Nephron (organoid): ENCODE measurements at regions not wholly inside any gene's neighbourhood (a gene's known extent, or its start where the extent isn't known, plus 50 kb on each side); places are given as distances from the start of the nearest gene placed in this dataset.
"Not testable (repeated sequence)": the region's sequence is repeated elsewhere in the genome, so short reads cannot be mapped to it uniquely, and the experiment has no call there.

Experiments used
- H3K27ac Mint-ChIP-seq, 3 experiments: 2 replicates each; pipeline ENCODE4 v1.8.0; 2020; ENCODE audit warnings: mixed read lengths in 3 of 3, mild to moderate bottlenecking in 2 of 3, moderate library complexity in 1 of 3
- H3K27me3 Mint-ChIP-seq: 2 replicates; pipeline ENCODE4 v1.8.0; 2021; ENCODE audit warnings: low read depth, mild to moderate bottlenecking, moderate library complexity, mixed read lengths
- H3K36me3 Mint-ChIP-seq: 2 replicates; pipeline ENCODE4 v1.8.0; 2020; ENCODE audit warnings: low read depth, mixed read lengths
- H3K4me1 Mint-ChIP-seq: 2 replicates; pipeline ENCODE4 v1.8.0; 2020; ENCODE audit warnings: mixed read lengths
- H3K4me3 Mint-ChIP-seq, 3 experiments: 2 replicates each; pipeline ENCODE4 v1.8.0; 2020; ENCODE audit warnings: mild to moderate bottlenecking in 3 of 3, mixed read lengths in 3 of 3, moderate library complexity in 2 of 3
- H3K9me3 Mint-ChIP-seq: 2 replicates; pipeline ENCODE4 v1.8.0; 2020; ENCODE audit warnings: mixed read lengths
- CTCF ChIP-seq, 3 experiments: fragments of 200-600 bp; sonication (generic); IDR thresholded peaks; one replicate each; pipeline ENCODE4 v1.5.0; 2021; ENCODE audit warnings: antibody characterized with exemption in 3 of 3; ENCODE audit not compliant: unreplicated experiment in 3 of 3

DNA sequence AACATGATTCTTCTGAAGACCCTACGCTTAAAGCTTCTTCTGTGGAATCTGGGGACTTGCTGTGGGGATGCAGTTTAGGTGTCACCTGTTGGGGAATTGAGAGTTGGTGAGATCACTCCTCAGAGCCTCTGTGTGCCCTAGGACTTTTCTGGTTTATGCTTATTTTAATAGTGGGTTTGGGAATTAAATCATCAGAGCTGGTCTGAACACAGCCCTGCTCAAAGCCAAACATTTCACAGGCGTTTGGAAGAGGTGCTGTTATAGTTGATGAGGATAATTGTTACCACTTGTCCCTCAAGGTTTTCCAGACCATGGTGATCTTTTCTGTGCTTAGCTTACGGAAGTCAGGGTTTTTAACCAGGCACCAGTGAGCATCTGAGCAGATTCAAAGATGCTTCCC lies 106.1 kb downstream of the EBLN1 start:
- H3K4me1 Mint-ChIP-seq: no peaks in the 10 kb centered on the region
- H3K27me3 Mint-ChIP-seq: peaks cover 11% of the 10 kb centered on the region
- H3K4me3 Mint-ChIP-seq: no peak overlapping the region
- H3K9me3 Mint-ChIP-seq: no peaks in the 10 kb centered on the region
- no peak overlapping the region for H3K27ac Mint-ChIP-seq
- H3K36me3 Mint-ChIP-seq: no peaks in the 10 kb centered on the region
- no peak for TF ChIP-seq CTCF (IDR thresholded peaks at IDR 0.05; ENCODE audit: unreplicated experiment in 3 of 3)

- H3K36me3 Mint-ChIP-seq: no peaks in the 10 kb centered on the region
Measured at GRCh38 chr10:22111260-22111659, 106.6 kb downstream of the EBLN1 start.

GRCh38 chr10:22110761-22111160 lies 107.1 kb downstream of the EBLN1 start:
- Mint-ChIP-seq H3K4me1 (no peaks in the 10 kb centered on the region), H3K9me3 (no peaks in the 10 kb centered on the region), H3K27ac (no peak overlapping the region), H3K27me3 (peaks cover 11% of the 10 kb centered on the region), H3K36me3 (no peaks in the 10 kb centered on the region), H3K4me3 (no peak overlapping the region)
- TF ChIP-seq CTCF (IDR thresholded peaks at IDR 0.05; ENCODE audit: unreplicated experiment in 3 of 3): no peak

More at GRCh38 chr10:22111260-22111659, 106.6 kb downstream of the EBLN1 start:
- Mint-ChIP-seq H3K9me3 (no peaks in the 10 kb centered on the region), H3K4me3 (no peak overlapping the region), H3K4me1 (no peaks in the 10 kb centered on the region), H3K27ac (no peak overlapping the region), H3K27me3 (peaks cover 11% of the 10 kb centered on the region)
- no peak for TF ChIP-seq CTCF (IDR thresholded peaks at IDR 0.05; ENCODE audit: unreplicated experiment in 3 of 3)

GRCh38 chr10:22105270-22105669 lies 101.7 kb upstream of the DNAJC1 start:
- H3K27ac Mint-ChIP-seq: no peak overlapping the region
- no peaks in the 10 kb centered on the region for H3K4me1 Mint-ChIP-seq
- no peak overlapping the region for H3K4me3 Mint-ChIP-seq
- H3K9me3 Mint-ChIP-seq: peaks cover 4% of the 10 kb centered on the region
- TF ChIP-seq CTCF (IDR thresholded peaks at IDR 0.05; ENCODE audit: unreplicated experiment in 3 of 3): no peak
- no peaks in the 10 kb centered on the region for H3K36me3 Mint-ChIP-seq
- peaks cover 4% of the 10 kb centered on the region for H3K27me3 Mint-ChIP-seq

GRCh38 chr10:22103701-22104470 lies 100.4 kb upstream of the DNAJC1 start:
- no peaks in the 10 kb centered on the region for H3K27me3 Mint-ChIP-seq
- H3K4me1 Mint-ChIP-seq: no peaks in the 10 kb centered on the region
- peak in 2 of 3 experiments; percentile 21 to 22 for TF ChIP-seq CTCF (IDR thresholded peaks at IDR 0.05; ENCODE audit: unreplicated experiment in 3 of 3)
- H3K4me3 Mint-ChIP-seq: no peak overlapping the region
- peaks cover 4% of the 10 kb centered on the region for H3K9me3 Mint-ChIP-seq
- no peaks in the 10 kb centered on the region for H3K36me3 Mint-ChIP-seq
- H3K27ac Mint-ChIP-seq: no peak overlapping the region

- no peak for TF ChIP-seq CTCF (IDR thresholded peaks at IDR 0.05; ENCODE audit: unreplicated experiment in 3 of 3)
- H3K27ac Mint-ChIP-seq: no peak overlapping the region
Measured at GRCh38 chr10:22097696-22098095, 94.2 kb upstream of the DNAJC1 start.

GRCh38 chr10:22091260-22091659 lies 87.7 kb upstream of the DNAJC1 start:
- H3K27me3 Mint-ChIP-seq, H3K27ac Mint-ChIP-seq, H3K36me3 Mint-ChIP-seq, H3K4me3 Mint-ChIP-seq: not testable (repeated sequence)
- peaks cover 28% of the 10 kb centered on the region for H3K9me3 Mint-ChIP-seq
- peaks cover 13% of the 10 kb centered on the region for H3K4me1 Mint-ChIP-seq

More at GRCh38 chr10:22097696-22098095, 94.2 kb upstream of the DNAJC1 start:
- Mint-ChIP-seq H3K27me3 (no peaks in the 10 kb centered on the region), H3K9me3 (peaks cover 15% of the 10 kb centered on the region), H3K4me1 (no peaks in the 10 kb centered on the region), H3K4me3 (no peak overlapping the region), H3K36me3 (no peaks in the 10 kb centered on the region)
